ENCODE measurements at regions not wholly inside any gene's neighbourhood (a gene's known extent, or its start where the extent isn't known, plus 50 kb on each side); places are given as distances from the start of the nearest gene placed in this dataset.

DNA sequence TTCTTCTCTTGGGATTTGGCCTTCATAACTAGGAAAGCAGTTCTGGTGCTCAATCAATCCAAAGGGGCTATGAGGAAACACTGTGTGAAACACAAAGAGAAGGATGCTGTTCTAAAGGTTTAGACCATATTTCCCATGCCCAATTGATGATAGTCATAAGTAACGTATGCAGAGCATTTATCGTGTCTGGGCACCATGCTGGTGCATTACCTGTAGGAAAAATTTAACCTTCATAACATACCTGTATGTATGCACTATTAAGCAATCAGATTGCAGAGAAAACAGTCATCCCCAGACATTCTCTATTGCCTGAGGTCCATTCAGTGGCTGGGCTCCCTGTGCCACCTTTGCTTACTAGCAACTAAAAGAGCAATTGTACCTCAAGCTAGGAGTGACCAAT, 381.4 kb downstream of the PLPP3 start:
- TF ChIP-seq, protein P1, sequence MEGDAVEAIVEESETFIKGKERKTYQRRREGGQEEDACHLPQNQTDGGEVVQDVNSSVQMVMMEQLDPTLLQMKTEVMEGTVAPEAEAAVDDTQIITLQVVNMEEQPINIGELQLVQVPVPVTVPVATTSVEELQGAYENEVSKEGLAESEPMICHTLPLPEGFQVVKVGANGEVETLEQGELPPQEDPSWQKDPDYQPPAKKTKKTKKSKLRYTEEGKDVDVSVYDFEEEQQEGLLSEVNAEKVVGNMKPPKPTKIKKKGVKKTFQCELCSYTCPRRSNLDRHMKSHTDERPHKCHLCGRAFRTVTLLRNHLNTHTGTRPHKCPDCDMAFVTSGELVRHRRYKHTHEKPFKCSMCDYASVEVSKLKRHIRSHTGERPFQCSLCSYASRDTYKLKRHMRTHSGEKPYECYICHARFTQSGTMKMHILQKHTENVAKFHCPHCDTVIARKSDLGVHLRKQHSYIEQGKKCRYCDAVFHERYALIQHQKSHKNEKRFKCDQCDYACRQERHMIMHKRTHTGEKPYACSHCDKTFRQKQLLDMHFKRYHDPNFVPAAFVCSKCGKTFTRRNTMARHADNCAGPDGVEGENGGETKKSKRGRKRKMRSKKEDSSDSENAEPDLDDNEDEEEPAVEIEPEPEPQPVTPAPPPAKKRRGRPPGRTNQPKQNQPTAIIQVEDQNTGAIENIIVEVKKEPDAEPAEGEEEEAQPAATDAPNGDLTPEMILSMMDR (IDR thresholded peaks at IDR 0.05) = no peak
- TF ChIP-seq POLR2A (IDR thresholded peaks at IDR 0.05) = no peak
